Fibroblast of lung (primary cell): ENCODE measurements at regions not wholly inside any gene's neighbourhood (a gene's known extent, or its start where the extent isn't known, plus 50 kb on each side); places are given as distances from the start of the nearest gene placed in this dataset.

ENCODE experiments used
- DNase-seq, 2 donors: peaks; one replicate each; pipeline versions ENCODE4 v3.0.0 to v3.0.0-alpha.2; 2010; ENCODE audit warnings: low read depth in 2 of 2
- H2AFZ ChIP-seq: 2 replicates; pipeline ENCODE4 v1.5.1; 2012; ENCODE audit warnings: low read length, control low read depth, inconsistent platforms
- H3K27ac ChIP-seq: 2 replicates; pipeline ENCODE4 v1.5.1; 2011; ENCODE audit warnings: low read length, control low read depth; ENCODE audit not compliant: insufficient read depth
- H3K27me3 ChIP-seq: 2 replicates; pipeline ENCODE4 v1.5.1; 2011; ENCODE audit warnings: mild to moderate bottlenecking, low read length; ENCODE audit not compliant: control insufficient read depth, insufficient read depth
- H3K36me3 ChIP-seq: 2 replicates; pipeline ENCODE4 v1.5.1; 2011; ENCODE audit warnings: low read length; ENCODE audit not compliant: control insufficient read depth, insufficient read depth
- H3K4me1 ChIP-seq: 2 replicates; pipeline ENCODE4 v1.5.1; 2011; ENCODE audit warnings: low read length; ENCODE audit not compliant: control insufficient read depth, insufficient read depth; ENCODE audit errors: extremely low read depth
- H3K4me2 ChIP-seq: 2 replicates; pipeline ENCODE4 v1.5.1; 2011; ENCODE audit warnings: low read length, control low read depth; ENCODE audit not compliant: insufficient read depth; ENCODE audit errors: extremely low read depth
- H3K4me3 ChIP-seq, 4 experiments: fragments of 200-600 bp in 1 of 4; sonication (generic) in 1 of 4; replicated peaks in 1 of 4; 2 replicates each; pipeline ENCODE4 v1.5.1; 2011 to 2016; ENCODE audit warnings: low read length in 4 of 4, low read depth in 3 of 4, mild to moderate bottlenecking in 3 of 4, control low read depth in 2 of 4, inconsistent platforms in 1 of 4, mixed read lengths in 1 of 4; ENCODE audit not compliant: insufficient read depth in 1 of 4; ENCODE audit errors: control extremely low read depth in 1 of 4
- H3K79me2 ChIP-seq: 2 replicates; pipeline ENCODE4 v1.5.1; 2012; ENCODE audit warnings: mild to moderate bottlenecking, low read length, inconsistent platforms; ENCODE audit not compliant: control insufficient read depth, insufficient read depth
- H3K9ac ChIP-seq: 2 replicates; pipeline ENCODE4 v1.5.1; 2011; ENCODE audit warnings: mild to moderate bottlenecking, low read length, control low read depth; ENCODE audit not compliant: insufficient read depth
- H3K9me3 ChIP-seq: 2 replicates; pipeline ENCODE4 v1.5.1; 2012; ENCODE audit warnings: low read depth, low read length; ENCODE audit not compliant: control insufficient read depth, insufficient read depth
- H4K20me1 ChIP-seq: 2 replicates; pipeline ENCODE4 v1.5.1; 2011; ENCODE audit warnings: low read length; ENCODE audit not compliant: control insufficient read depth, insufficient read depth; ENCODE audit errors: extremely low read depth
- EZH2 ChIP-seq: IDR thresholded peaks from 2 replicates; pipeline ENCODE4 v1.5.1; 2012; ENCODE audit warnings: low read length, control low read depth, mild to moderate bottlenecking; ENCODE audit errors: missing control alignments
- TF ChIP-seq, protein P1 (sequence below), 2 donors: IDR thresholded peaks in 1 of 2; conservative IDR thresholded peaks in 1 of 2; 1 replicate in 1 of 2; 2 replicates in 1 of 2; pipeline ENCODE4 v1.5.1; 2011 to 2012; ENCODE audit warnings: low read length in 2 of 2, control low read depth in 1 of 2, inconsistent platforms in 1 of 2, low read depth in 1 of 2, mild to moderate bottlenecking in 1 of 2

DNA sequence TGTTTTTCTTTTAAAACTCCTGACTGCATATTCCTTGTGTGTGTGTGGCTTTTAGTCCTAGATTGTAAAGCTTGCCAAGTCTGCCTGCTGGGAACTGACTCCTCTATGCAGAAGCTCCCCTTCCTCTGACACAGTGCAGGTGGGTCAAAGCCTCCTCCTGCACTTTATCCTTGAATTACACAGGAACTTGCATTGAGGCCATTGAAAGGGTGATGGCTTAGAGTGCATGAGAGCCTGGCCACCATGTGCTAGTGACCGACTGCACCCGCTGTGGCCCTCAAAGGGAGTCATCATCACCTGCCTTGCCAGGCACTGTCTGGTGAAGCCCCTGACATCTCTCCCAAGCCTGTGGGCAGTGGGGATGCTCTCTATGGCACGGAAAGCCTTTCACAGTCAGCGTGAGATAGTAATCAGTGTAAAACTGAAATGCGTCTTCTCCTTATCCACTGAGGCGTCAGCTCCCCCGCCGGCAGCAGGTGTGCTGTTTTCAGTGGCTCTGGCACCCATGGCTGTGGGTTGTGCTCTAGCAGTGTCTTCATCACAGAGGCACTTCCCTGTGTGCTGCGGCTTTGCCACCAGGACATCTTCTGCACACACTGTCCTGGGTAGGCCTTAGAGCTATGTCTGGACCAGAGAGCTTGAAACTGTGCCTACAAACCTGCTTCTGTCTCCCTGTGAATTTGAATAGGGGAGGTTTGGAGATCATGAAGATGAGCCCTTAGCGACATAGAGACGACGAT, 87.9 kb downstream of the THBS2 start:
- no peaks in the 10 kb centered on the region for H4K20me1 ChIP-seq
- no peaks in the 10 kb centered on the region for H3K79me2 ChIP-seq
- no peaks in the 10 kb centered on the region for H3K36me3 ChIP-seq
- peaks cover 24% of the 10 kb centered on the region for H3K4me1 ChIP-seq
- peak; percentile 57 to 76 for DNase-seq
- no peak overlapping the region for H3K4me3 ChIP-seq
- H3K4me2 ChIP-seq, result no peak overlapping the region
- H2AFZ ChIP-seq, result no peak overlapping the region
- TF ChIP-seq EZH2, result no peak
- TF ChIP-seq, protein P1, sequence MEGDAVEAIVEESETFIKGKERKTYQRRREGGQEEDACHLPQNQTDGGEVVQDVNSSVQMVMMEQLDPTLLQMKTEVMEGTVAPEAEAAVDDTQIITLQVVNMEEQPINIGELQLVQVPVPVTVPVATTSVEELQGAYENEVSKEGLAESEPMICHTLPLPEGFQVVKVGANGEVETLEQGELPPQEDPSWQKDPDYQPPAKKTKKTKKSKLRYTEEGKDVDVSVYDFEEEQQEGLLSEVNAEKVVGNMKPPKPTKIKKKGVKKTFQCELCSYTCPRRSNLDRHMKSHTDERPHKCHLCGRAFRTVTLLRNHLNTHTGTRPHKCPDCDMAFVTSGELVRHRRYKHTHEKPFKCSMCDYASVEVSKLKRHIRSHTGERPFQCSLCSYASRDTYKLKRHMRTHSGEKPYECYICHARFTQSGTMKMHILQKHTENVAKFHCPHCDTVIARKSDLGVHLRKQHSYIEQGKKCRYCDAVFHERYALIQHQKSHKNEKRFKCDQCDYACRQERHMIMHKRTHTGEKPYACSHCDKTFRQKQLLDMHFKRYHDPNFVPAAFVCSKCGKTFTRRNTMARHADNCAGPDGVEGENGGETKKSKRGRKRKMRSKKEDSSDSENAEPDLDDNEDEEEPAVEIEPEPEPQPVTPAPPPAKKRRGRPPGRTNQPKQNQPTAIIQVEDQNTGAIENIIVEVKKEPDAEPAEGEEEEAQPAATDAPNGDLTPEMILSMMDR (conservative IDR thresholded peaks at IDR 0.05 in 1 of 2, IDR thresholded peaks at IDR 0.05 in 1 of 2; ENCODE audit: low read depth in 1 of 2, low read length in 2 of 2), result no peak
- no peak overlapping the region for H3K27ac ChIP-seq
- no peak overlapping the region for H3K9ac ChIP-seq
- no peaks in the 10 kb centered on the region for H3K9me3 ChIP-seq
- H3K27me3 ChIP-seq, result no peaks in the 10 kb centered on the region

DNA sequence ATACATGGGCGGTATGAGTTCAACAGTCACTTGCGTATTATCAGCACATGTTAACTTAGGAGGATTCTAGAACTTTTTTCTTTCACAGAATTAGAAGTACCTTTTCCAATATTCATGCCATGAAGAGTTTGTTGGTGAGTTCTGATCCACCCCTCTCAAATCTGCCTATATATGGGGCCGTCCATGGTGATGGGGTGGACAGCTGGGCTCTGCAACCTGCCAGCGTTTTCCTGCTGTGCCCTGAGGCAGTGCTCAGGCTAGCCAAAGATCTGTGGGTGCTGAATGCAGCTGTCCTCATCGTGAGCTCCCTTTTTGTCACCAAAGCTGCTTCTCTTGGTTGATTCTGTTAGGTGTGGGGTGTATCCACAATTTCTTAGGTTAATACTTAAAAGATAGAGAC, 88.7 kb downstream of the THBS2 start:
- Histone ChIP-seq H3K79me2 (no peaks in the 10 kb centered on the region), H3K9me3 (no peaks in the 10 kb centered on the region), H2AFZ (no peak overlapping the region), H3K36me3 (no peaks in the 10 kb centered on the region), H3K27me3 (no peaks in the 10 kb centered on the region), H3K27ac (no peak overlapping the region), H3K4me2 (no peak overlapping the region), H4K20me1 (no peaks in the 10 kb centered on the region), H3K4me3 (no peak overlapping the region), H3K9ac (no peak overlapping the region), H3K4me1 (peaks cover 24% of the 10 kb centered on the region)
- TF ChIP-seq, protein P1 (conservative IDR thresholded peaks at IDR 0.05 in 1 of 2, IDR thresholded peaks at IDR 0.05 in 1 of 2; ENCODE audit: low read depth in 1 of 2, low read length in 2 of 2), result no peak
- DNase-seq, result peak in 1 of 2 donors; percentile 10

DNA sequence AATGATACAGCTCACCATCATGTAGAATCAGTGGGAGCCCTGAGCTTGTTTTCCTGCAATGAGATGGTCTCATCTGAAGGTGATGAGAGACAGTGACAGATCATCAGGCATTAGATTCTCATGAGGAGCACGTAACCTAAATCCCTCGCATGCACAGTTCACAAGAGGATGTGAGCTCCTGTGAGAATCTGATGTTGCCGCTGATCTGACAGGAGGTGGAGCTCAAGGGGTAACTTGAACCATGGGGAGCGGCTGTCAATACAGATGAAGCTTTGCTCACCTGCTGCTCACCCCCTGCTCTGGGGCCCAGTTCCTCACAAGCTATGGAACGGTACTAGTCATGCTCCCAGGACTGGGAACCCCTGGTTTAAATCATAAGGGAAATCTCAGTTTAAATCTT, 89.2 kb downstream of the THBS2 start:
- no peaks in the 10 kb centered on the region for H3K9me3 ChIP-seq
- H2AFZ ChIP-seq, result no peak overlapping the region
- H3K4me2 ChIP-seq, result no peak overlapping the region
- H3K27ac ChIP-seq, result no peak overlapping the region
- no peaks in the 10 kb centered on the region for H4K20me1 ChIP-seq
- no peak for TF ChIP-seq EZH2
- TF ChIP-seq, protein P1 (conservative IDR thresholded peaks at IDR 0.05 in 1 of 2, IDR thresholded peaks at IDR 0.05 in 1 of 2; ENCODE audit: low read depth in 1 of 2, low read length in 2 of 2), result no peak
- H3K27me3 ChIP-seq, result no peaks in the 10 kb centered on the region
- no peaks in the 10 kb centered on the region for H3K36me3 ChIP-seq
- H3K79me2 ChIP-seq, result no peaks in the 10 kb centered on the region
- no peak overlapping the region for H3K4me3 ChIP-seq
- DNase-seq, result no peak
- H3K9ac ChIP-seq, result no peak overlapping the region
- peaks cover 24% of the 10 kb centered on the region for H3K4me1 ChIP-seq
